HEK293T (cell line): ENCODE measurements at regions not wholly inside any gene's neighbourhood (a gene's known extent, or its start where the extent isn't known, plus 50 kb on each side); places are given as distances from the start of the nearest gene placed in this dataset.

Source experiments
- CTCF ChIA-PET: fragments of 350-600 bp; formaldehyde crosslinking; extraction: SDS; loops from one replicate; lab custom pipeline; 2021; ENCODE audit warnings: antibody characterized with exemption, inconsistent platforms; lab: Yijun Ruan, JAX
- POLR2A ChIA-PET: fragments of 350-600 bp; formaldehyde crosslinking; extraction: SDS; loops from one replicate; lab custom pipeline; 2020; ENCODE audit warnings: antibody characterized with exemption, inconsistent platforms; lab: Yijun Ruan, JAX
- DNase-seq: peaks from one replicate; pipeline ENCODE4 v3.0.0; 2012; ENCODE audit warnings: mixed read lengths; ENCODE audit errors: extremely low spot score
- ARNT ChIP-seq: fragments of 450-650 bp; IDR thresholded peaks from 2 replicates; pipeline ENCODE4 v1.6.1; 2017; ENCODE audit warnings: mild to moderate bottlenecking
- BHLHE40 ChIP-seq: fragments of 450-650 bp; IDR thresholded peaks from 2 replicates; pipeline ENCODE4 v1.6.1; 2016; ENCODE audit warnings: mild to moderate bottlenecking, moderate library complexity, borderline replicate concordance
- CTBP1 ChIP-seq: fragments of 450-650 bp; IDR thresholded peaks from 2 replicates; pipeline ENCODE4 v1.6.1; 2016; ENCODE audit warnings: borderline replicate concordance
- ELF4 ChIP-seq: fragments of 450-650 bp; IDR thresholded peaks from 2 replicates; pipeline ENCODE4 v1.6.1; 2017; ENCODE audit warnings: antibody characterized with exemption
- FOXA1 ChIP-seq: fragments of 450-650 bp; IDR thresholded peaks from 2 replicates; pipeline ENCODE4 v1.6.1; 2016; ENCODE audit warnings: mild to moderate bottlenecking
- FOXK2 ChIP-seq: fragments of 450-650 bp; IDR thresholded peaks from 2 replicates; pipeline ENCODE4 v1.6.1; 2016; ENCODE audit warnings: mild to moderate bottlenecking
- FOXM1 ChIP-seq: fragments of 450-650 bp; IDR thresholded peaks from 2 replicates; pipeline ENCODE4 v1.6.1; 2017; ENCODE audit warnings: mild to moderate bottlenecking, borderline replicate concordance
- HDGF ChIP-seq: fragments of 450-650 bp; IDR thresholded peaks from 2 replicates; pipeline ENCODE4 v1.6.1; 2017; ENCODE audit warnings: antibody characterized with exemption, borderline replicate concordance
- L3MBTL2 ChIP-seq: fragments of 450-650 bp; conservative IDR thresholded peaks from 2 replicates; pipeline ENCODE4 v1.6.1; 2016; ENCODE audit warnings: mild to moderate bottlenecking
- LEF1 ChIP-seq: fragments of 450-650 bp; IDR thresholded peaks from 2 replicates; pipeline ENCODE4 v1.6.1; 2017; ENCODE audit warnings: mild to moderate bottlenecking, borderline replicate concordance
- NFRKB ChIP-seq: fragments of 450-650 bp; IDR thresholded peaks from 2 replicates; pipeline ENCODE4 v1.6.1; 2016; ENCODE audit warnings: mild to moderate bottlenecking, moderate library complexity
- PKNOX1 ChIP-seq: fragments of 450-650 bp; IDR thresholded peaks from 2 replicates; pipeline ENCODE4 v1.6.1; 2016
- SP1 ChIP-seq: fragments of 450-650 bp; IDR thresholded peaks from 2 replicates; pipeline ENCODE4 v1.6.1; 2017
- SUZ12 ChIP-seq: fragments of 450-650 bp; IDR thresholded peaks from 2 replicates; pipeline ENCODE4 v1.6.1; 2016; ENCODE audit warnings: mild to moderate bottlenecking
- TARDBP ChIP-seq: fragments of 450-650 bp; IDR thresholded peaks from 2 replicates; pipeline ENCODE4 v1.6.1; 2016
- ZNF384 ChIP-seq: fragments of 450-650 bp; IDR thresholded peaks from 2 replicates; pipeline ENCODE4 v1.6.1; 2016

- ChIA-PET POLR2A (no interaction called here), CTCF (no interaction called here)
Measured at GRCh38 chr1:17990401-17990800, 117.2 kb upstream of the IGSF21 start.

GRCh38 chr1:17991996-17992395 is 115.6 kb upstream of the IGSF21 start:
- DNase-seq: no peak
- CTCF ChIA-PET: interaction anchor here (1.1 kb wide), 1 partner anchor 243 kb away, joined by 3 read pairs; no protein-coding TSS in a partner anchor
- TF ChIP-seq NFRKB: no peak
- no peak for TF ChIP-seq FOXM1
- TF ChIP-seq BHLHE40: no peak
- TF ChIP-seq HDGF: no peak
- no peak for TF ChIP-seq CTBP1
- no peak for TF ChIP-seq ARNT
- TF ChIP-seq FOXA1: no peak
- no peak for TF ChIP-seq ZNF384
- TF ChIP-seq TARDBP: no peak
- TF ChIP-seq L3MBTL2: no peak
- TF ChIP-seq FOXK2: no peak
- POLR2A ChIA-PET: no interaction called here

More at GRCh38 chr1:17990401-17990800, 117.2 kb upstream of the IGSF21 start:
- TF ChIP-seq PKNOX1 (no peak), FOXM1 (no peak), HDGF (no peak), SP1 (no peak), FOXA1 (no peak), L3MBTL2 (no peak), ELF4 (no peak), ARNT (no peak), FOXK2 (no peak), ZNF384 (no peak), LEF1 (no peak), TARDBP (no peak), SUZ12 (no peak), CTBP1 (no peak)
- DNase-seq: no peak

GRCh38 chr1:17992800-17993199 is 114.8 kb upstream of the IGSF21 start:
- no peak for DNase-seq
- ChIA-PET POLR2A (no interaction called here), CTCF (no interaction called here)
- no peak for TF ChIP-seq LEF1
- TF ChIP-seq NFRKB: no peak
- no peak for TF ChIP-seq SP1
- TF ChIP-seq L3MBTL2: no peak
- no peak for TF ChIP-seq FOXA1
- TF ChIP-seq ELF4: no peak
- no peak for TF ChIP-seq HDGF
- no peak for TF ChIP-seq PKNOX1
- TF ChIP-seq ARNT: no peak
- no peak for TF ChIP-seq SUZ12
- no peak for TF ChIP-seq TARDBP

- ChIA-PET POLR2A (no interaction called here), CTCF (no interaction called here)
- no peak for TF ChIP-seq LEF1
- no peak for TF ChIP-seq HDGF
- no peak for TF ChIP-seq PKNOX1
- TF ChIP-seq FOXA1: no peak
- TF ChIP-seq CTBP1: no peak
- no peak for TF ChIP-seq FOXM1
- TF ChIP-seq NFRKB: no peak
- no peak for TF ChIP-seq ARNT
- DNase-seq: no peak
Measured at GRCh38 chr1:17994046-17994445, 113.6 kb upstream of the IGSF21 start.

- TF ChIP-seq FOXK2 (no peak), L3MBTL2 (no peak), ELF4 (no peak), CTBP1 (no peak), LEF1 (no peak), TARDBP (no peak), FOXA1 (no peak), NFRKB (no peak), SUZ12 (no peak), HDGF (no peak), ZNF384 (no peak), BHLHE40 (no peak), FOXM1 (no peak), PKNOX1 (no peak), ARNT (no peak), SP1 (no peak)
- POLR2A ChIA-PET: no interaction called here
- CTCF ChIA-PET: no interaction called here
- no peak for DNase-seq
Measured at GRCh38 chr1:17995480-17995879, 112.1 kb upstream of the IGSF21 start.

GRCh38 chr1:17998889-17999288 is 108.7 kb upstream of the IGSF21 start:
- DNase-seq: no peak
- TF ChIP-seq ARNT: no peak
- no peak for TF ChIP-seq TARDBP
- TF ChIP-seq FOXA1: no peak
- no peak for TF ChIP-seq FOXM1
- TF ChIP-seq ELF4: no peak
- no peak for TF ChIP-seq CTBP1
- no peak for TF ChIP-seq LEF1
- TF ChIP-seq SP1: no peak
- TF ChIP-seq BHLHE40: no peak
- TF ChIP-seq SUZ12: no peak
- no peak for TF ChIP-seq NFRKB
- no peak for TF ChIP-seq HDGF
- TF ChIP-seq ZNF384: no peak
- no peak for TF ChIP-seq FOXK2
- no peak for TF ChIP-seq PKNOX1
- TF ChIP-seq L3MBTL2: no peak
- CTCF ChIA-PET: interaction anchor here (0.6 kb wide), 1 partner anchor 32 kb away, joined by 3 read pairs; no protein-coding TSS in a partner anchor
- POLR2A ChIA-PET: no interaction called here
